CD4-positive, alpha-beta T cell treated with Interferon alpha-2 for 1 hour (primary cell): ENCODE measurements at regions not wholly inside any gene's neighbourhood (a gene's known extent, or its start where the extent isn't known, plus 50 kb on each side); places are given as distances from the start of the nearest gene placed in this dataset.
A peak's percentile ranks its signal among the peaks of the same experiment; 100 is the strongest.
"Not testable (repeated sequence)": the region's sequence is repeated elsewhere in the genome, so short reads cannot be mapped to it uniquely, and the experiment has no call there.

Experiments
- DNase-seq, 2 donors: peaks; one replicate each; pipeline ENCODE4 v3.0.0-alpha.2; 2020 to 2022

- DNase-seq: no peak
Observed at GRCh38 chr6:14218519-14218800, 100.9 kb downstream of the CD83 start.

DNA sequence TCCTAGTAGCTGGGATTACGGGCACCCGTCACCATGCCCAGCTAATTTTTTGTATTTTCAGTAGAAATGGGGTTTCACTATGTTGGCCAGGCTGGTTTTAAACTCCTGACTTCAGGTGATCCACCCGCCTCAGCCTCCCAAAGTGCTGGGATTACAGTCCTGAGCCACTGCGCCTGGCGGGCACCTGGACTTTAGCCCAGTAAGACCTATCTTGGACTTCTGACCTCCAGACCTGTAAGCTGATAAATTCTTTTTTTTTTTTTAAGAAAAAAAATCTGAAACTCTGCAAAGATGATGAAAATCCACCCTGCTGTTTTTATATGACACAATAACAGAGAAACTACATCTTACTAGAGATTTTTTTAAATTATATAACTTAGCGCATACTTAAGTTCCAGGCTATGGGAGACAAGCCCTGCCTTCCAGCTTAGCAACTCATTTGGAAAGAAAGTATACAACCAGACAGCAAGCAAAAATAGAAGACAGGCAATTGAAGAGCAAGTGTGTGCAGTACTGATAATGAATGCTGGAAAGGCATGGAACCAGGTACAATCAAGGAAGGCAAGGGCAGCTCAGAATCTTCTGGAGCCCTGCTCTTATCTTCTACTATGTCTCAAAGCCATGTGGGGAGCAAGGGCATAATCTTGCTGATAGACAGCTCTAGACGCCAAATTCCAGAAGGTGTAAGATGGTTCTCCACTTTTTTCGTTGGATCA is 104.2 kb downstream of the CD83 start:
- no peak for DNase-seq

GRCh38 chr6:14222956-14223355 is 105.4 kb downstream of the CD83 start:
- no peak for DNase-seq

DNA sequence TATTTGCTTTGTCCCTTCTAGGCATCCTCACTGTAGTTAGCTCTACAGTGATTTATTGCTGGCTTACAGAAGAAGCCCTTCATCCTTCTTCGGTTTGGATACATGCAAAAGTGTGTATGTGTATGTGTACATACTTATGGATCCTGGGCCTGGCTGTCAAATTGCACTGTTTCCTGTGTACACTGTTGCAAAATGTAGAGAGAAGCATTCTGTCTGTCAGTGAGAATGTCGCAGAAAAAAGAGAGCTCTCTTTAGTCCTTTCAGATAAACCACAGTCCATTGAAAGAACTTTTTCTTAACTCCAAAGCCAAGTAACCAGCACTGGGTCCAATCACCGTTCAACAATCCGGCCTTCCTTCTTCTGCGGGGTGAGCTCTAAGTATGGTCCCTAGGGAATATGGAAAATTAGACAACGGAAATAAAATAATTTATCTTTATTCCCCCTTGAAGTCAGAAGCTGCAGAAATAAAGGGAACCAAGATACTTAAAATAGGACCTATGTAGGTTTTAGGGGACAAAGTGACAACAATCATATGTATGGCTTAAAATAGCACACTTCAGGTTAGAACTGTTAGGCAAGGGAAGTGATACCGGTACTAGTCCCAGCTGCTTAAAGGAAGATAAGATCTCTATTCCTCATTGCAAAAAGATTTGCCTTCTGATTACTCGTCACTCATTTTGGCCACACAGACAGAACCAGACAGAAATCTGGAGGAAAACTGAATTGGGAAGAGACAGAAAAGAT is 107.0 kb downstream of the CD83 start:
- no peak for DNase-seq

GRCh38 chr6:14226051-14226660 is 108.6 kb downstream of the CD83 start:
- DNase-seq: no peak

DNA sequence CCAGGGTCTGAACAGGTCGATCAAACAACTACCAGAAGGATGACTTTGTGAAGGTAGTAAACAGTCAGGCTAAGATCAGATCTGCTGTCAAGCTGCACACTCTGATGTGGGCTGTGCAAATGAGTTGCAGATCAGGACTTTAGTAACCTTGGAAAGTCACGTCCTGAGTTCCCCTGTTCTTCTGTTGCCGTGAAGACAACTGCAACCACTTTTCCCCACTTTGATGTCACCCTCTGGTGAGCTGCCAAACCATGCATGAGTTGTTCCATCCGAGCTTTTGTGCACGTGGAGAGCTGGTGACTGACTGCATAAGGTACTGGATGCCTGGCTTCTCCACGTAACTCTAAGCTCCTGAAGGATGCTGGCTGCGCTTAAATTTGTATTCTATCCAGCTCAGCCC is 111.0 kb downstream of the CD83 start:
- no peak for DNase-seq

GRCh38 chr6:14231071-14231483 is 113.5 kb downstream of the CD83 start:
- DNase-seq: no peak

- no peak for DNase-seq
Observed at GRCh38 chr6:14231501-14232280, 114.1 kb downstream of the CD83 start.

- no peak for DNase-seq
Observed at GRCh38 chr6:14232889-14233288, 115.3 kb downstream of the CD83 start.

- DNase-seq: no peak
Observed at GRCh38 chr6:14235653-14236356, 118.2 kb downstream of the CD83 start.

DNA sequence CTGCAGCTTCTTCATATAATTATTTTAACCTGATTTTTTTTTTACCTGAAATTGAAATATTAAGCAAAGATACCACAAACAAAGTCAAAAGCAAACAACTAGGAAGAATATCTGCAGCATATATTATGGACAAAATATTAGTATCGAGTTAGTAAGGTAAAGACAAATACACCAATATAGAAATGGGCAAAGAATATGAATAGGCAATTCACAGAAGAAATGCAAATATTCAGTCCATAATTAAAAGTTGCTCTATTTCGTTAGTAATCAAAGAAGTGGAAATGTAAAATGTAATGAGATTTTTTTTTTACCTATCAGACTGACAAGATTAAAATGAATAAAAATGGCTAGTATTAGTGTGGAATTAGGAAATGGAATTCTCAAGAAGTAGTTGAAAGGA is 121.5 kb downstream of the CD83 start:
- no peak for DNase-seq

GRCh38 chr6:14240411-14241166 is 123.0 kb downstream of the CD83 start:
- DNase-seq: no peak

GRCh38 chr6:14241255-14242070 is 123.9 kb downstream of the CD83 start:
- DNase-seq: no peak

- DNase-seq: not testable (repeated sequence)
Observed at GRCh38 chr6:14242912-14243311, 125.3 kb downstream of the CD83 start.

DNA sequence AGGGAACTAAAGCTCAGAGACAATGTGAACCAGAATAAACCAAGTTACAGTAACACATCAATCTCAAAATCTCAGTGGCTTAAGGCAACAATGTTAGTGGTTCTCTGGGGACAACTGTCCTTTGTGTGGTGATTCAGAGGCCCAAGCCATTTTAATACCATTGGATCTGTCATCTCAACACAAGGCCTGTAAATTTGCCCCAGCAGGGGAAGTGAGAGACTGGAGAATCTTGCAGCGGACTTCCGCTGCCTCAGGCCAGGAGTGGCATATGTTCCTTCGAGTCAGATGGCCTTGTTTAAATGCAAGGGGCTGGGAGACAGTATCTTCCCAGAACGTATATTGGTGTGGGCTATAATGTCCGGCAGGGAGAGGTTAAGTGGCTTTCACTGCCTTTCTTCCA is 126.0 kb downstream of the CD83 start:
- no peak for DNase-seq

GRCh38 chr6:14246876-14247275 is 129.3 kb downstream of the CD83 start:
- no peak for DNase-seq

GRCh38 chr6:14250573-14250972 is 133.0 kb downstream of the CD83 start:
- DNase-seq: no peak

GRCh38 chr6:14252271-14252850 is 134.8 kb downstream of the CD83 start:
- no peak for DNase-seq

- peak in 1 of 2 donors; percentile 32 for DNase-seq
Observed at GRCh38 chr6:14254505-14254904, 136.9 kb downstream of the CD83 start.

DNA sequence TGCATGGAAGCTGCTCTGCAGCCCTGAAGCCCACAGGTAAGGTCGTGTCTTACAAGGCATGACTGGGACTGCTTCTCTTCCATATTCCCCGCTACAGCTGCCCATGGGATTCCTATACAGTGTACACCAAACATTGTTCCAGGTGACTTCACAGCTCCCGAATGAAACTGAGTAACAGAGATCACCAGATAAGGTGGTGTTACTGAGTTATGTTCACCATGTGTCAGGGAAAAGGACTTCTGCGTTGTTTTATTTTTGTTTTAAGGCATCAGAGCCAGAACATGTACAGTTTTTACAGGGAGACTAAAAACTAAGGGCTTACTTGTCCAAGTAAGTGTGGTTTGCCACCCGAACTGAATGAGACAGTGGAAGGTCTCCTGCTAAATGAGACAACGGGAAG is 138.3 kb downstream of the CD83 start:
- no peak for DNase-seq

DNA sequence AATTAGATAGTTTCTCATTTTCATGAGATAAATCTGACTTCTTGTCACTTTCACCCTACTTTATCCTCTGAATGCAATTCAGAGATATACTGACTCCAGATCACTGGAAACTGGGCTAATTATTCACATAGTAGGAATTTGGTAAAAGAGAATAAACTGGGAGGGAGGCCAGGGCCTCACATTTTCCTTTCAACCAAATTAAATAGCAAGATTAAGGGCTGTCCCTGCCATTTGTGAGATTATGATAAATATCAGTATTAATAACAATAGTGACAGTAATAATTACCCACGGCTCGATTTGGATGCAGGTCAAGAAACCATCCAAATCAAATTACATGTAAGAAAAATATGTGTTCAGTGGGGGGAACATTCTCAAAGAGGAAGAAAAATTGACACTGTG is 140.5 kb downstream of the CD83 start:
- no peak for DNase-seq
